Fibroblast of peridontal ligament (primary cell): ENCODE measurements at regions not wholly inside any gene's neighbourhood (a gene's known extent, or its start where the extent isn't known, plus 50 kb on each side); places are given as distances from the start of the nearest gene placed in this dataset.

Source experiments
- DNase-seq: peaks from one replicate; pipeline ENCODE4 v3.0.0-alpha.2; 2010; ENCODE audit errors: extremely low read depth

DNA sequence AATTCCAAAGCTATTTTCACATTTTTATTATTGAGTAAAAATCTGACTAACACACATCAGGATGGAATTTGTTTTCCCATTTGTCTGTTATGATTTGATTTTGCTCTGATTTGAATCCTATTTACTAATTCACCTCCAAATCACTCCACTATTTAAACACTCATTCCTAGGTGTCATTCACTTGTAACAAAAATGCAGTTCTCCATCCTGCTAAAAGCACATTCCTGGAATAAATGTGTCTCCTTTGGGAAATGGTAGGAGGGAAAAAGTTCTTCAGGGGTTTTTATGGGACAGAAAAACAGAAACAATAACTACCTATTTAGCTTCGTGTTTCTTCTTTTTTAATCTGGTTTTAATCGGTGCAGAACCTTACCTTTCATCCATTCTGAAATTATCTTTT is 494.1 kb upstream of the CITED2 start:
- DNase-seq, result no peak

DNA sequence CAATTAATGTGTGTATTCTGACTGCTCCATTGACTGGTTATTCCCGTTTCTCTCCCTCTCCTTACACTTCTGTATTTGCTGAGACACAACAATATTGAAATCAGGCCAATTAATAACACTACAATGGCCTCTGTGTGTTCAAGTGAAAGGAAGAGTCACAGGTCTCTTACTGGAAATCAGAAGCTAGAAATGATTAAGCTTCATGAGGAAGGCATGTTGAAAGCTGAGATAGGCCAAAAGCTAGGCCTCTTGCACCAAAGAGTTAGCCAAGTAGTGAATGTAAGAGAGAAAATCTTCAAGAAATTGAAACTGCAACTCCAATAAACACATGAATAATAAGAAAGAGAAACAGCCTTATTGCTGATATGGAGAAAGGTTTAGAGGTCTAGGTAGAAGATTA is 489.5 kb upstream of the CITED2 start:
- no peak for DNase-seq

DNA sequence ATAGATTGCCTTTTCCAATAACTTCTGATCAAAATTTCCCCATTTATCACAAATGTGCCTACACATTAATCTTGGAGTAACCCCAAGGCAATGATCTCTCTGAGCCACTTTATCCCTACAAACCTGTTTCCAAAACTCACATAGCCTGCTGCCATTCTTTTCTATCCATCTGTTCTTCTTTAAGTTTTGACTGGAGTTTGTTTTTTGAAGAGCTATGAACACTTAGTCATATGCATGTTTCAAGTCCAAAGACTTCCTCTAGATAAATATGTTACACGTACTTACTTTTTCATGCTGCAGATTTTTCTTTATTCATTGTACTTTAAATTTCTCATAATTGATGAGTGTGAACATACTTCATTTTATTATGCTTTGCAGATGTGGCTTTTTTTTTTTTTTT is 488.9 kb upstream of the CITED2 start:
- peak; percentile 81 for DNase-seq

DNA sequence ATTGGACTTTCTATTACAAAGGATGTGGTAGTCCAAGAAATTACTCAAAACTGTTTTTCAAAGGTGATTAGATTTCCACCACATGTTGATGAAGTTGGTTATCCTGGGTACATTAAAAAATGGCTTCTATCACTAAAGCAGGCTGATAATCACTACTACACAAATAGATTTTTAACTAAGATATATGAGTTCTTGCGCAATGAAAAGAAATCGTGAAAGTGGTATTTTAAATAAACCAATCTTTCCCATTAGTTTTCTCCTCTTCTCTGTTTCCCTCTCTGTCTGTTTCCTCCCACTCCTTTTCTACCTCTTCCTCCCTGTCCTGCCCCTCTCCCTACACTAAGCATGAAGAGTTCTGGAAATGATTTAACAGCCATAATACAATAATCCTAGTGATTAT is 487.9 kb upstream of the CITED2 start:
- no peak for DNase-seq

DNA sequence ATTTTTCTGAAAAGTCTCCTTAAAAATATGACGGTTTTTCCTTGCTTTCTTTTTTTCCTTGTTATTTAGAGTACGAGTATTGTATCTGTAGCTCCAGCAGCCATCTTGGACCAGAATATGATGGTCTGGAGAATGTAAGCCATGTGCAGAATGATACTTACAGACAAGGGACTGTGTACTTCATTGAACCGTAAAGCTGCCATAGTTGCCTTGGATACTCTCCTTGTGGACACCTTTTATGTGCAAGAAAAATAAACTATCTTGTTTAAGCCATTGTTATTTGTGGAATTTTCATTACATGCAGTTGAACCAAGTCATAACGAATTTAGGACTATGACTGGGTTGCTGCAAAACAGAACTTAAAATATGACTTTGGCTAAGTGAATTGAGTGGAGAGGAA is 485.8 kb upstream of the CITED2 start:
- DNase-seq, result no peak

DNA sequence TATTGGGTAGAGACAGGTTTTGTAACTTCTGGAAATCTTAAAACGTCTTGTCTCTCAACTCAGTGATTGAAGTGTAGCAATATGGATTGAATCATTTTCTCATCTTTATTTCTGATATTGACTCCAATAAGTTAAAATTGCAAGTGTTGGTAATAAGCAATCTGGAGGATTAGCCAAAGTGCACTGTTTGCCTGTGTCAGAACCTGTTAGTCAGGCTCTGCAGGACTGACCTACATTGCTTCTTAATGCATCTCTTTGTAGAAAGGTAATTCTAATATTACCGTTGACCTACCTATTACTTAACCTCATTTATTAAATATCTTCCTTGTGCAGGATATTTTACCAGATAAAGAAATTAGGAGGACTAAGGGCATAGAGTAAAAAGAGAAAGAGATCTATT is 484.0 kb upstream of the CITED2 start:
- no peak for DNase-seq

DNA sequence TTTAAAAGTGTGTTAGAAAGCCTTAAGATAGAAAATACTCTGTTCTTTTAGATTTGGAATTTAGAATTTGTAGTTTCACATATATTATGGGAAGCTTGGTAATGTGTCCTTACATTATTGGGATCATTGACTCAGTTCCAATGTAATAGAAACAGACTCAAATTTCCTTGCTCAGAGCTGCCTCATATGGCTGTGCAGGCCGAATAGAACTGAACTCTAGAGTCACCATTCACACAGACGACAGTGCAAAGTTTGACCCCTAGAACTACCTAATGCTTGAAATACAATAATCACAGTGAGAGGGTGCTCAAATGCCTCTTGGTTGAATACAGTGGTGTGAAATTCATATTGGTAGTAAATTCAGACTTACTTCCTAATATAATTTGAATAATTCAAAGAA is 482.7 kb upstream of the CITED2 start:
- DNase-seq, result no peak

DNA sequence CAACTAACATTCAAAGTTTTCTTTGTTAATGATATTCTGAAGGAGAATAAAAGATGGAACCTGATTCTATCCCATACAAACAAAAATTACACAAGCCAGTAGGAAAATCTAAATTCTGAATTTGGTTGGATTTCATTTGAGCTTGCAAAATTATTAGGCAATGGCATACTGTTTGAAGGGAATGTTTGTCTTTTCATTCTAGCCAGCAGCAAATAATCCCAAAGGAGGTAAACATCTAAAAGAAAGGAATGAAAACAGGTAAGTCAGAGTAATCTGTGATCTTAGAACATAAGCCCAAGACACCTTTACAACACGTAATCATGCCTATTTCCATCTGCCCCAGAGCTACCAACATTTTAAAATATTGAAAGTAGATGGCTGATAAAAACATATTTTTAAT is 482.1 kb upstream of the CITED2 start:
- DNase-seq, result no peak

DNA sequence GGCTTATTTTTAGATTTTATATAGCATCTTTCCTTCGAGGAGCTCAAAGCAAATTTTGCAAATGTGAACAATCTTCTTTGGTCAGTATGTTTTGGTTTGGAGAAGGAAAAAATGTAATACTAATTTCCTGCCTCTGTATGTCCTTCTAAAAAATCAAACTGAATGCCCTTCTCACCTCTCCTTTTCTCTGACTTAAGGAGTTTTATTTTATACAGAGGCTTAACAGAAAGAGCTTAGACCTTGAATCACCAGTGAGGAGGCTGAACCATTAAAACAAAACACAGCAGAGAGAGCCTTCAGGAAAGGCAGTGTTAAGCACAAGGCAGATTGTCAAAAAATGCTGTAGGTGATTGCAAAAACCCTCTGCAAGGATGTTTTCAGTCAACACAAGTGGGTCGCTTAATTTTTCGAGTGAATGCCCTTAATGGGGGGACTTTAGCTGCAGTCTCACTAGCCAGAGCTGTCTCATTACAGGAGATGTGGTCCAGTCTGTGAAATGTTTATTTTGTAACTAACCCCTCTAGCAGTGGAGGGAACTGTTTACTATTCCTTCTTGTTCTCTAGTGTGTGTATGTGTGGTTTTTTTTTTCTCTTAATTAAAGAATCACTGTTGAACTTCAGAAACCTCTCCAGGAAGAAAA is 481.3 kb upstream of the CITED2 start:
- peak; percentile 66 for DNase-seq

DNA sequence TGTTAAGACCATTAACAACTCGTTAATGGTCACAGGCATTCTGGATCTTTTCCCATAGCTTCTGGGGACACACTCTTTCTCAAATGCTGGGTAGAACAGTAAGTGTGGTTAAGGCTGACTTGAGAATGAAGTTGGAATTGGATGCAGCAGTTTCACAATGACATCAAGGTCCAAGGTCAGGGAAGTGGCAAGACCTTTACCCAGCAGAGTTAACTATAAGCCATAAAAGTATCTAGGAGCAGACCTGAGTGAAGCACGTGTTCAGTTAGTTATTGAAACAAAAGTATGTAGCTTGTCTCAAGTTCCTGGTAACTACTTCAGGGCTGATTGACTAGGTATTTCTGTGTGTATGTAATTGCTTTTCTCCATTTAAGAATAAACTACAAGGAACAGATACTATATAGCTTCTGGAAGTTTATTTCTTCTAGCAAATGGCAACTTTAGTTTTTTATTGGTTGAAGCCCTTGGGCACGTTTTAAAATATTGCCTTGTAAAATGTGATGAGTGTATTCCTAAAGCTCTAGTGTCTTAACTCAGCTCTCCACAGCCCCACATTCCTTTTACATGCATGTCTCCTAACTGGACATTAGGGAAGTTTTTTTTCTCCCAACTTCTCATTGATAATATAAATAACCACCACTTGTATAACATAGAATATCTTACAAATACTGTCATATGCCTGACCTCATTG is 479.0 kb upstream of the CITED2 start:
- DNase-seq, result peak; percentile 57

DNA sequence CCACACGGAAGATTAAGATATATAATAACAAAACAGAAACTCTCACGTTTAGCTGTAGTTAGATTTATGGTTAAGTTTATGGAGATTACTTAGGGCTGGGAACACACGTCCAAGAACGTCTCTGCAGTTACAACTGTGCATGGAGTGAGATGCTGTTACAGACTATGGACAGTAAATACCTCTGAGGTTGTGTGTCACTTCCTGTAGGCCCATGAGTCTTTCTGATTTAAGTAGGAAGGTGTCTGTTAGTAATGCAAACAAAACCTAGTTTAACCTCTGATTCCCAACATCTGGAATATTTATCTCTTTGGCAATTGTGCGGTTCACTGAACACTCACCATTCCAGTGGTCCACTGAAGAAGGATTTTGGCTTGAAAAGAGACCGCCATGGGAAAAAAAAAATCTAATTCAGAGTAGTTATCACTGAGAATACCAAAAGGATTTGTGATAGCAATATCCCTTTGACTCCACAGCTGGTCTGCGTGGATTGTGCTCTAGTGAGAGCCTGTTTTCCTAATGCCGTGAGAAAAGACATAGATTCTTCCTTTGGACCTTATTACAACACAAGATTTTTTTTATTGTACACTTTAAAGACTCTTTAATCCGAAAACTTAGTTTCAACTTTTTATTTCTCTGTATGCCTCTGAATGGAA is 478.2 kb upstream of the CITED2 start:
- DNase-seq, result peak; percentile 21

DNA sequence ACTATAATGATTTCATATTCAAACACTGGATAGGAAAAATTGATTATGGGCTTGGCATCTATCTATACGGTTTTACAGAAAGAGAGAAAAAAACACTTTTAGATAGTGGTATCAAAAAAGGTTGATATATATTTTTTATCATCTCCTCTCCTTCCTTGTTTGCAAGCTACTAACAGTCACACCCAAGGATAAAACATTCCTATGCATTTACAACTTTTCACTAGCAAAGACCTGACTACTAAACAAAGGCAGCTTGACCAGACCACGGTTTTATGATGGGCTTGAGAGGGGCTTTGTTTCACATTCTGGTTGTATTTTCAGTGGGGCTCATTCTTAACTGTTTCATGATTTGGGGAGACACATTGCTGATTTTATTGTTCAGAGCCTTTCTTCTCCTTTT is 477.6 kb upstream of the CITED2 start:
- DNase-seq, result no peak

DNA sequence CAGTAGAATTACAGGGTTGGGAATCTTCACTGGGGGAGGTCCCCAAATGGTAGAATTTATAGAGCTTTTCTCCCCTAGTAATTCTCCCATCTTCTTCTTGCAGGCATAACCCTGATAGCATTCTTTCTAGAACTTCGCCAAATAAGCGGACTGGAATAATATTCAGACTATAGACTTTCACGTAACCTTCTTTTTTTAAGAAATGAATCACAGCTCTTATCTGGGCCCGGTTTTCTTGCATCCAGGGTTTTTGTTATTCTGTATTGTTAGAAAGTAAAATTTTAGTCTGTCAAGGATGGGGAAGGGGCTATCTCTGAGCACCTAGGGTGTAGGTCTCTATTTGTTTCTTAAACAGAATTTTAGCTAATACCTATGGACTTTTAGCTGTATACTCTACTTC is 476.8 kb upstream of the CITED2 start:
- DNase-seq, result no peak

DNA sequence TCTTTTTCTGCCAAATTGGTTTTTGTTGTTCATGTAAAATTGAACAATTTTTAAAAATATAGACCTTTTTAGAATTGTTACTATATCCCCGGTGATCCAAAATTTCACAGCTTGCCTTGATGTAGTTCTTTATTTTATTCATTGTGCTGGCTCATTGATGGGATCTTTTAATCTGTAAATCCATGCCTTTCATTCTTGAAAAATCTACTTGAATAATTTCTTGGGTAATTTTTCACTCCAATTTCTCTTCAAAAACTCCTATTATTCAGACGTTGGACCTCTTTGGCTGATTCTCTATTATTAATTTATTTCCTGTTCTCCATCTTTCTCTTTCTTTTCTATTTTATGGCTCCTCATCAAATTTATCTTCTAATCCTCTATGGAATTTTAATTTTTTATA is 476.1 kb upstream of the CITED2 start:
- DNase-seq, result no peak

DNA sequence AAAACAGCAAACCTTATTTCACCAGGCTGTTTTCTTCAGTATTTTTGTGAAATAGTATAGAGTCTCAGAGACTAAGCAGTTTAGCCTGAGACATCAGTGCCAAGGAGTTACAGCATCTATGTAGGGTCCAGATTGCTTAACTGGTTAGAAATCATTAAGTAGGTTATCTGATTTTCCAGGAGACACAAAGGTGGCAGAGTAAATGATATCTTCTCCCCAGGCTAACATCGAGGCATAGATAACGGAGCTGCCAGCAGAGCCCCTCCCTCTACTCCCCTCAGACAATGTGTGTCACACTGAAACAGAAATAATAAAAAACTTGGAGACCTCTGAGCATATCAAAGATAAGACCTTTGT is 473.0 kb upstream of the CITED2 start:
- DNase-seq, result no peak

DNA sequence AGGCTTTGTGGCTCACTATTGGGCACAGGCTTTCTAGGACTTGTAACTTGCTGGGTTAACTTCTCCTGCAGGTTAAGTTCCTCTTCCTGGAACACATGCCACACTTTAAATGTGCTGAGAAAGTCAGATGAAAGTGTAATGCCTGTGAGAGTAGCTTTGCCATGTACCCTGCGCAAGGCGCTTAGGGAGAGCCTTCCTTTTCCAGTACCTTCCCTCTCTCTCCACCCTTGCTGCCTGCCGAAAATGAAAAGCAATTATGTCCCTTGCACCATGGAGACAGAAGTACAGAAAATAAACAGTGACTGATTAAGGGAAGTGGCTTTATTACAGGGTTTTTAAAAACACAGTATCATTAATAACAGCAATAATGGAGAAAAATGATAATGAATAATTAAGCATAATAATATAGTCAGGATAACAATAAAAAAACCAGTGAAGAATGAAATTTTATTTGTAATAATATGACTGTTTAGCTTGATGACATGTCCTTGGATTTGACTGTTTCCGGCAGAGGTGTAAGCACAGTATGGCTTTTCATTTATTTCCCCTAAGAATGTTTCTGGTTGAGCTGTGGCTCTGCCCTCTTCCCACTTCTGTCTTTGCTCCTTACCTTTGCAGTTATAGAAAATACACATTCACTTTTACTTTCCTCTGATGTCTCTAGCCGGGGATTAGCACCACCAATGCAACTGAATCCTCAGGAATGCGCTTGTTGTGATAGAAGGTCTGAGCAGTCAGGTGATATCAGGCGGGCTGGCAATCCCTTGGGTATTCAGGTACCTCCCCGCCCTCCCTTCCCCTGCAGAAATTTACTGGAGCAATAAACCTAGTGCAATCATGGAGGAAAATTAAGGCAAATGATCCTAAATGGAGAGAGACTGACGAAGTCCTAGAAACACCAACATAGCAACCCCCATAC is 472.3 kb upstream of the CITED2 start:
- no peak for DNase-seq

DNA sequence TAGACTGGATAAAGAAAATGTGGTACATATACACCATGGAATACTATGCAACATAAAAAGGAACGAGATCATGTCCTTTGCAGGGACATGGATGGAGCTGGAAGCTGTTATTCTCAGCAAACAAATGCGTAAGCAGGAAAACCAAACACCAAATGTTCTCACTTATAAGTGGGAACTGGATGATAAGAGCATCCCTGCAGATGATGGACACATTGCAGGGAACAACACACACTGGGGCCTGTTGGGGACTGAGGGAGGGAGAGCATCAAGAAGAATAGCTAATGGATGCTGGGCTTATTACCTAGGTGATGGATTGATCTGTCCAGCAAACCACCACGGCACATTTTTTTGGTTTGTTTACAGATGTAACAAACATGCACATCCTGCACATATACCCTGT is 470.5 kb upstream of the CITED2 start:
- no peak for DNase-seq

DNA sequence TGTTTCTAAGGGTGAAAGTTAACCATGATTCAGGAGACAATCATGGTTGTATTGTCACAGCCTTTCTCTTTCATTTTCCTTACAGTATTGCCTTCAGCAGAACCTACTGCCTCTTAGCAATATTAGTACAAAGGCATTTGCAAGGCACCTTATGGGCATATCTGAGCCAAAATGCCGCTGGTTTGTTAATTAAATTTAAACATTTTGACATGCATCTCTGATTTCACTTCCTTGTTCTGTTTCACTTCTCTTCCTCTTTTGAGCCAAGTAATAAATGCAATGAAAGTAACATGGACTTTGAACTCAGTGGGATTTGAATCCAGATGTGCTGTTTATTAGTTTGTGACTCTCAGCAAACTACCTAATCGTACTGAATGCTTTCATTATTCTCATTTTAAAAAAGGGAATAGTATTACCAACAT is 467.4 kb upstream of the CITED2 start:
- DNase-seq, result no peak

DNA sequence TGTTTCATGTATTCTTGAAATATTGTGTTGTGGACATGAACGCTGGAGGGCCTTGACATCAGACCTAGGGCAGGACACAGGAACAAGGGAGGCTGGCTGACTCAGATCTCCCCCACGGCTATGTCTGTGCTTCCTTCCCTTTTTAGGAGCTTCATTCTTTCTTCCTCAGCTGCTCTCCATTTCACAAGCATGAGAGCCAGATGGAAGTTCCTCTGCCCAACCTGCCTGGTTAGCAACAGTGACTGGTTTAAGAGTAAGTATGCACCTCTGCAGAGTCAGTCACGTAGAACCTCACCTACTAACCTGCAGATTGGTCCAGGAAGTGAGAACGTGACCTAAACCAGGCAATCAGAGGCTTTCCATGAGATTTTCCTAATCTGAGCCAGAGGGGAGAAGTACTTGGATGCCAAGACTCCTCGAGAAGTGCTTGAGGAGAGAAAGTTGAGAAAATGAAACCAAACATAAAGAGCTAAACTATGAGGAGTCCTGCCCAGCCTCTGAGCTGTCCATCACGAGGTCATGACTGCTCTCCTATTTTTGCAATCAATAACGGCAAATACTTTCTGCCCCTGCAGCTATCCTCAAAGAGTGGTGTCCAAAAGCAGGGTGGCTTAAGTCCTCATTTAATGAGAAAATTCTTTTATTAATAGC is 465.2 kb upstream of the CITED2 start:
- DNase-seq, result peak; percentile 52

DNA sequence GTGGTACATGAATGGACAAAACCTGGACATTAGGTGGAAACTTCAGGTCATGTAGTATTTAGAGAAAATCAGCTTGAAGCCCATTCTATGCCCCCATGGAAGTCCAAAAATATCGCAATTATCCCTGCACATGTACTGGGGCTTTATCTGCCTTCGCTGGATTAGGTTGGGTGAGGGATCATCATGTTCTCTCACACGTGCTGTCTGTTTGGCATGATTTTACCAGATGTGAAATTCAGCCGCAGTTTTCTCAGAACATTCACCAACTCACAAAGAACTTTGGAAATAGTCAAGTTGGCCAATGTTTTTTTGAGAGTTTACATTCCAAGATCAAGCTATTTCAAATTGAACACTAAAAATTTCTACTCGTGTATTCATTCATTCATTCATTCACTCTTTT is 459.8 kb upstream of the CITED2 start:
- DNase-seq, result no peak

DNA sequence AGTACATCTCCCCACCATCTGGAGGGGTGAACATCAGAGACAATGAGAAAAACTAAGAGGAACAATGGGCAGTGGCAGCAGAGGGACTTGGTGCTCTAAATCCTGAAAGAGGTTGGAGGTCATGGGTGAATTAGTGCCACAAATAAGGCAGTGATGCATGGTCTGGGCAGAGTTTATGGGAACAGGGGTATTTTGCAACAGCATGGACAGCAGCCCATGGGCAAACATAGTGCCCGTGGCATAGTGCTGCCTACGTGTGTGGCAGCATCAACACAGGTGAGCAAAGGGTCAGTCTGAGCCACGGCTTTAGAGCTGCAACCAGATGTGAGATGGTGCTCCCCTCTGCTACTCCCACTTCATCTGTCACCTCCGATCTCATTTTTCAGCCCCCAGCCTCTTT is 459.1 kb upstream of the CITED2 start:
- DNase-seq, result no peak
